Loucy (cell line): ENCODE measurements at regions not wholly inside any gene's neighbourhood (a gene's known extent, or its start where the extent isn't known, plus 50 kb on each side); places are given as distances from the start of the nearest gene placed in this dataset.

ENCODE experiments used
- H2AFZ ChIP-seq: fragments of 200-600 bp; sonication (generic); 2 replicates; pipeline ENCODE4 v1.6.0; 2016; ENCODE audit warnings: antibody characterized with exemption, mild to moderate bottlenecking, low read length, moderate library complexity
- H3F3A ChIP-seq: fragments of 200-600 bp; 2 replicates; pipeline ENCODE4 v1.6.0; 2016; ENCODE audit warnings: antibody characterized with exemption, low read depth, mild to moderate bottlenecking
- H3K27me3 ChIP-seq: fragments of 200-600 bp; sonication (generic); 2 replicates; pipeline ENCODE4 v1.6.1; 2014; ENCODE audit warnings: low read length, mild to moderate bottlenecking; ENCODE audit not compliant: insufficient read depth, poor library complexity, severe bottlenecking
- H3K36me3 ChIP-seq: fragments of 200-600 bp; sonication (generic); 2 replicates; pipeline ENCODE4 v1.6.1; 2016; ENCODE audit warnings: low read length; ENCODE audit not compliant: insufficient read depth
- H3K4me1 ChIP-seq: fragments of 200-600 bp; sonication (generic); 2 replicates; pipeline ENCODE4 v1.5.1; 2014; ENCODE audit warnings: low read length, mild to moderate bottlenecking; ENCODE audit not compliant: insufficient read depth, poor library complexity, severe bottlenecking
- H3K4me2 ChIP-seq: fragments of 200-600 bp; sonication (generic); 2 replicates; pipeline ENCODE4 v1.6.0; 2014; ENCODE audit warnings: antibody characterized with exemption, low read length, low read depth, mild to moderate bottlenecking; ENCODE audit not compliant: poor library complexity, severe bottlenecking
- H3K4me3 ChIP-seq: fragments of 200-600 bp; sonication (generic); 2 replicates; pipeline ENCODE4 v1.5.1; 2014; ENCODE audit warnings: low read length, mild to moderate bottlenecking, mixed read lengths; ENCODE audit not compliant: poor library complexity, severe bottlenecking
- H3K79me2 ChIP-seq: fragments of 200-600 bp; sonication (generic); 2 replicates; pipeline ENCODE4 v1.6.1; 2014; ENCODE audit warnings: low read length; ENCODE audit not compliant: insufficient read depth
- H3K9ac ChIP-seq: fragments of 200-600 bp; sonication (generic); 2 replicates; pipeline ENCODE4 v1.6.0; 2014; ENCODE audit warnings: mild to moderate bottlenecking, low read depth, low read length, moderate library complexity; ENCODE audit not compliant: poor library complexity, severe bottlenecking
- H3K9me2 ChIP-seq: fragments of 200-600 bp; sonication (generic); replicated peaks from 2 replicates; pipeline ENCODE4 v1.6.1; 2016; ENCODE audit warnings: low read depth, low read length, mixed read lengths
- H3K9me3 ChIP-seq: fragments of 200-600 bp; sonication (generic); 2 replicates; pipeline ENCODE4 v1.6.1; 2014; ENCODE audit warnings: mild to moderate bottlenecking, antibody characterized with exemption, low read length, low read depth; ENCODE audit not compliant: insufficient read depth
- H4K20me1 ChIP-seq: fragments of 200-600 bp; sonication (generic); 2 replicates; pipeline ENCODE4 v1.6.0; 2014; ENCODE audit warnings: antibody characterized with exemption, low read length, mild to moderate bottlenecking; ENCODE audit not compliant: insufficient read depth, poor library complexity, severe bottlenecking
- EZH2phosphoT487 ChIP-seq: fragments of 200-600 bp; IDR thresholded peaks from 2 replicates; pipeline ENCODE4 v1.6.1; 2018; ENCODE audit warnings: antibody characterized with exemption, mild to moderate bottlenecking, moderate library complexity, borderline replicate concordance
- TF ChIP-seq, protein P1 (sequence below): fragments of 200-600 bp; sonication (generic); conservative IDR thresholded peaks from 2 replicates; pipeline ENCODE4 v1.5.1; 2014; ENCODE audit warnings: mild to moderate bottlenecking, antibody characterized with exemption, low read length

DNA sequence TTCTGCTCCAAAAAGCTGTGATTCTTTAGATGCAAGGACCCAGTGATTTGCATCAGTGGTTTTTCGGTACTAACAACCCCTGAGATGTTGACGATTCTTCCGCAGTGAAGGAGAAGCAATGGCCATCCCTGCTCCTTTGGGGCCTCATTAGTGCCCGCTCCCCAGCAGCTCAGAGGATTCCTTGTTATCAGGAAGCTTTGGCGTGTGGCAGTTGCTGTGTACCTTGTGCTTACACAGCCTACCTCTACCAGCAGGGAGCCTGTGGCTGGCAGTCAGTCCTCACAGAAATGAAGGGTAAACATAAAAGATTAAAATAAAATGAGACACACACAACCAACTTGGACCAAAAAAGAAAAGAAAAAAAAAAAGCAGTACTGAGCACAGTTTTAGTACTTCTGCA is 55.2 kb downstream of the CNTN3 start:
- H3K9me3 ChIP-seq = no peaks in the 10 kb centered on the region
- H2AFZ ChIP-seq = no peak overlapping the region
- H3K4me3 ChIP-seq = no peak overlapping the region
- H3K4me1 ChIP-seq = no peaks in the 10 kb centered on the region
- no peaks in the 10 kb centered on the region for H3K36me3 ChIP-seq
- no peaks in the 10 kb centered on the region for H3K9me2 ChIP-seq
- TF ChIP-seq, protein P1, sequence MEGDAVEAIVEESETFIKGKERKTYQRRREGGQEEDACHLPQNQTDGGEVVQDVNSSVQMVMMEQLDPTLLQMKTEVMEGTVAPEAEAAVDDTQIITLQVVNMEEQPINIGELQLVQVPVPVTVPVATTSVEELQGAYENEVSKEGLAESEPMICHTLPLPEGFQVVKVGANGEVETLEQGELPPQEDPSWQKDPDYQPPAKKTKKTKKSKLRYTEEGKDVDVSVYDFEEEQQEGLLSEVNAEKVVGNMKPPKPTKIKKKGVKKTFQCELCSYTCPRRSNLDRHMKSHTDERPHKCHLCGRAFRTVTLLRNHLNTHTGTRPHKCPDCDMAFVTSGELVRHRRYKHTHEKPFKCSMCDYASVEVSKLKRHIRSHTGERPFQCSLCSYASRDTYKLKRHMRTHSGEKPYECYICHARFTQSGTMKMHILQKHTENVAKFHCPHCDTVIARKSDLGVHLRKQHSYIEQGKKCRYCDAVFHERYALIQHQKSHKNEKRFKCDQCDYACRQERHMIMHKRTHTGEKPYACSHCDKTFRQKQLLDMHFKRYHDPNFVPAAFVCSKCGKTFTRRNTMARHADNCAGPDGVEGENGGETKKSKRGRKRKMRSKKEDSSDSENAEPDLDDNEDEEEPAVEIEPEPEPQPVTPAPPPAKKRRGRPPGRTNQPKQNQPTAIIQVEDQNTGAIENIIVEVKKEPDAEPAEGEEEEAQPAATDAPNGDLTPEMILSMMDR = no peak
- TF ChIP-seq EZH2phosphoT487 = no peak
- no peaks in the 10 kb centered on the region for H3F3A ChIP-seq
- H3K9ac ChIP-seq = no peak overlapping the region
- H4K20me1 ChIP-seq = no peaks in the 10 kb centered on the region
- H3K27me3 ChIP-seq = no peaks in the 10 kb centered on the region
- H3K4me2 ChIP-seq = no peak overlapping the region
- no peaks in the 10 kb centered on the region for H3K79me2 ChIP-seq

DNA sequence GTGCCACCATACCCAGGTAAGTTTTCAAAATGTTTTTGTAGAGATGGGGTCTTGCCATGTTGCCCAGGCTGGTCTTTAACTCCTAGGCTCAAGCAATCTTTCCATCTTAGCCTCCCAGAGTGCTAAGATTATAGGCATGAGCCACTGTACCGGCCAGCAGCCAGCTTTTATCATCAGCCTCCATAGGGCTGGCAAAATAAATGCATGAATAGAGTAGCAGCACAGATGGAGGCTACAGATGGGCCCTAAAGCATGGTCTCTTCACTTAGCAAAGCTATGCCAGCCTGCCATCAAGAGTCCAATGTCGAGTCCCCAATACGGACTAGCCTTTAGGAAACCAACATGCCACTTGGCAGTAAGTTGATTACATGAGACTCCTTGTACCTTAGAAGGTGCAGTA is 63.8 kb downstream of the CNTN3 start:
- Histone ChIP-seq H3F3A (no peaks in the 10 kb centered on the region), H3K27me3 (no peaks in the 10 kb centered on the region), H3K4me2 (no peak overlapping the region), H4K20me1 (no peaks in the 10 kb centered on the region), H3K4me1 (no peaks in the 10 kb centered on the region), H2AFZ (no peak overlapping the region), H3K79me2 (no peaks in the 10 kb centered on the region), H3K9me2 (no peaks in the 10 kb centered on the region), H3K9ac (no peak overlapping the region), H3K36me3 (no peaks in the 10 kb centered on the region), H3K4me3 (no peak overlapping the region), H3K9me3 (no peaks in the 10 kb centered on the region)
- TF ChIP-seq, protein P1 = no peak
- TF ChIP-seq EZH2phosphoT487 = no peak

DNA sequence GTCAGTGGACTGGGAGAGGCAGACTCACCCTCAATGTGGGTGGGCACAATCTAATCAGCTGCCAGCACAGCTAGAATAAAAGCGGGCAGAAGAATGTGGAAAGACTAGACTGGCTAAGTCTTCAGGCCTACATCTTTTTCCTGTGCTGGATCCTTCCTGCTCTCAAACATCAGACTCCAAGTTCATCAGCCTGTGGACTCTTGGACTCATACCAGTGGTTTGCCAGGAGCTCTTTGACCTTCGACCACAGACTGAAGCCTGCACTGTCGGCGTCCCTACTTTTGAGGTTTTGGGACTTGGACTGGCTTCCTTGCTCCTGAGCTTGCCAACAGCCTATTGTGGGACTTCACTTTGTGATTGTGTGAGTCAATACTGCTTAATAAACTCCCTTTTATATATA is 68.0 kb downstream of the CNTN3 start:
- no peak overlapping the region for H2AFZ ChIP-seq
- no peaks in the 10 kb centered on the region for H3F3A ChIP-seq
- H3K4me2 ChIP-seq = no peak overlapping the region

More for the DNA sequence above, 68.0 kb downstream of the CNTN3 start:
- Histone ChIP-seq H3K36me3 (no peaks in the 10 kb centered on the region), H3K9ac (no peak overlapping the region), H3K27me3 (no peaks in the 10 kb centered on the region), H3K9me3 (no peaks in the 10 kb centered on the region), H3K79me2 (no peaks in the 10 kb centered on the region), H3K9me2 (no peaks in the 10 kb centered on the region), H3K4me1 (no peaks in the 10 kb centered on the region), H3K4me3 (no peak overlapping the region), H4K20me1 (no peaks in the 10 kb centered on the region)
- TF ChIP-seq, protein P1 = no peak
- TF ChIP-seq EZH2phosphoT487 = no peak
